ENCODE measurements at regions not wholly inside any gene's neighbourhood (a gene's known extent, or its start where the extent isn't known, plus 50 kb on each side); places are given as distances from the start of the nearest gene placed in this dataset.

GRCh38 chr2:147223119-147223518, 621.7 kb upstream of the ACVR2A start:
- peaks cover 7% of the 10 kb centered on the region; the same call in 1 of the 2 replicates for H3K9me3 ChIP-seq (ENCODE audit: control insufficient read depth, insufficient read depth, low read depth, low read length)
- H3K9ac ChIP-seq (ENCODE audit: low read length), result no peak overlapping the region
- no peak overlapping the region for H3K4me3 ChIP-seq (ENCODE audit: low read depth, low read length)
- no peak overlapping the region for H3K27ac ChIP-seq (ENCODE audit: low read depth, low read length)
- no peaks in the 10 kb centered on the region; the same call in 1 of the 2 replicates for H3K4me1 ChIP-seq (ENCODE audit: control insufficient read depth, insufficient read depth, low read length)
- no peaks in the 10 kb centered on the region for H3K27me3 ChIP-seq (ENCODE audit: control insufficient read depth, insufficient read depth, low read length)
- H3K36me3 ChIP-seq (ENCODE audit: control insufficient read depth, insufficient read depth, low read length), result no peaks in the 10 kb centered on the region

GRCh38 chr2:147222506-147222905, 622.3 kb upstream of the ACVR2A start:
- Histone ChIP-seq H3K4me1 (ENCODE audit: control insufficient read depth, insufficient read depth, low read length) (no peaks in the 10 kb centered on the region; the same call in 1 of the 2 replicates), H3K9ac (ENCODE audit: low read length) (no peak overlapping the region), H3K36me3 (ENCODE audit: control insufficient read depth, insufficient read depth, low read length) (no peaks in the 10 kb centered on the region), H3K4me3 (ENCODE audit: low read depth, low read length) (no peak overlapping the region), H3K27ac (ENCODE audit: low read depth, low read length) (no peak overlapping the region), H3K9me3 (ENCODE audit: control insufficient read depth, insufficient read depth, low read depth, low read length) (peaks cover 10% of the 10 kb centered on the region; the same call in 1 of the 2 replicates), H3K27me3 (ENCODE audit: control insufficient read depth, insufficient read depth, low read length) (no peaks in the 10 kb centered on the region)

- Histone ChIP-seq H3K27ac (ENCODE audit: low read depth, low read length) (no peak overlapping the region), H3K4me3 (ENCODE audit: low read depth, low read length) (no peak overlapping the region), H3K27me3 (ENCODE audit: control insufficient read depth, insufficient read depth, low read length) (no peaks in the 10 kb centered on the region), H3K9me3 (ENCODE audit: control insufficient read depth, insufficient read depth, low read depth, low read length) (peaks cover 3% of the 10 kb centered on the region; the same call in 1 of the 2 replicates), H3K36me3 (ENCODE audit: control insufficient read depth, insufficient read depth, low read length) (no peaks in the 10 kb centered on the region), H3K9ac (ENCODE audit: low read length) (no peak overlapping the region), H3K4me1 (ENCODE audit: control insufficient read depth, insufficient read depth, low read length) (no peaks in the 10 kb centered on the region)
Measured at GRCh38 chr2:147214914-147215313, 629.9 kb upstream of the ACVR2A start.

- no peaks in the 10 kb centered on the region for H3K27me3 ChIP-seq (ENCODE audit: control insufficient read depth, insufficient read depth, low read length)
- no peak overlapping the region for H3K4me3 ChIP-seq (ENCODE audit: low read depth, low read length)
- no peaks in the 10 kb centered on the region for H3K4me1 ChIP-seq (ENCODE audit: control insufficient read depth, insufficient read depth, low read length)
- no peak overlapping the region for H3K27ac ChIP-seq (ENCODE audit: low read depth, low read length)
- H3K9ac ChIP-seq (ENCODE audit: low read length), result no peak overlapping the region
- no peaks in the 10 kb centered on the region for H3K36me3 ChIP-seq (ENCODE audit: control insufficient read depth, insufficient read depth, low read length)
- 0 out of 2 replicates have a peak, but pooled peaks cover 2% of the 10 kb centered on the region for H3K9me3 ChIP-seq (ENCODE audit: control insufficient read depth, insufficient read depth, low read depth, low read length)
Measured at GRCh38 chr2:147211484-147211883, 633.3 kb upstream of the ACVR2A start.

- H3K9ac ChIP-seq (ENCODE audit: low read length), result no peak overlapping the region
- no peaks in the 10 kb centered on the region for H3K27me3 ChIP-seq (ENCODE audit: control insufficient read depth, insufficient read depth, low read length)
- H3K27ac ChIP-seq (ENCODE audit: low read depth, low read length), result no peak overlapping the region
- H3K36me3 ChIP-seq (ENCODE audit: control insufficient read depth, insufficient read depth, low read length), result no peaks in the 10 kb centered on the region
- peaks cover 11% of the 10 kb centered on the region for H3K4me1 ChIP-seq (ENCODE audit: control insufficient read depth, insufficient read depth, low read length)
- H3K4me3 ChIP-seq (ENCODE audit: low read depth, low read length), result no peak overlapping the region
- peaks cover 14% of the 10 kb centered on the region for H3K9me3 ChIP-seq (ENCODE audit: control insufficient read depth, insufficient read depth, low read depth, low read length)
Measured at GRCh38 chr2:147204102-147204501, 640.7 kb upstream of the ACVR2A start.

- H3K36me3 ChIP-seq (ENCODE audit: control insufficient read depth, insufficient read depth, low read length), result no peaks in the 10 kb centered on the region
- no peak overlapping the region for H3K9ac ChIP-seq (ENCODE audit: low read length)
- no peak overlapping the region for H3K4me3 ChIP-seq (ENCODE audit: low read depth, low read length)
- no peaks in the 10 kb centered on the region for H3K9me3 ChIP-seq (ENCODE audit: control insufficient read depth, insufficient read depth, low read depth, low read length)
- H3K27me3 ChIP-seq (ENCODE audit: control insufficient read depth, insufficient read depth, low read length), result no peaks in the 10 kb centered on the region
- H3K27ac ChIP-seq (ENCODE audit: low read depth, low read length), result no peak overlapping the region
- H3K4me1 ChIP-seq (ENCODE audit: control insufficient read depth, insufficient read depth, low read length), result peaks cover 32% of the 10 kb centered on the region
Measured at GRCh38 chr2:147198651-147199171, 646.1 kb upstream of the ACVR2A start.

- H3K4me3 ChIP-seq (ENCODE audit: low read depth, low read length), result no peak overlapping the region
- peaks cover 32% of the 10 kb centered on the region for H3K4me1 ChIP-seq (ENCODE audit: control insufficient read depth, insufficient read depth, low read length)
- no peaks in the 10 kb centered on the region for H3K9me3 ChIP-seq (ENCODE audit: control insufficient read depth, insufficient read depth, low read depth, low read length)
- H3K27me3 ChIP-seq (ENCODE audit: control insufficient read depth, insufficient read depth, low read length), result no peaks in the 10 kb centered on the region
- no peak overlapping the region for H3K9ac ChIP-seq (ENCODE audit: low read length)
- H3K36me3 ChIP-seq (ENCODE audit: control insufficient read depth, insufficient read depth, low read length), result no peaks in the 10 kb centered on the region
- no peak overlapping the region for H3K27ac ChIP-seq (ENCODE audit: low read depth, low read length)
Measured at GRCh38 chr2:147197754-147198483, 646.9 kb upstream of the ACVR2A start.

GRCh38 chr2:147182260-147182659, 662.6 kb upstream of the ACVR2A start:
- 0 out of 2 replicates have a peak, but pooled peaks cover 5% of the 10 kb centered on the region for H3K4me1 ChIP-seq (ENCODE audit: control insufficient read depth, insufficient read depth, low read length)
- no peaks in the 10 kb centered on the region for H3K27me3 ChIP-seq (ENCODE audit: control insufficient read depth, insufficient read depth, low read length)
- H3K36me3 ChIP-seq (ENCODE audit: control insufficient read depth, insufficient read depth, low read length), result no peaks in the 10 kb centered on the region
- no peak overlapping the region for H3K27ac ChIP-seq (ENCODE audit: low read depth, low read length)
- H3K9ac ChIP-seq (ENCODE audit: low read length), result no peak overlapping the region
- H3K9me3 ChIP-seq (ENCODE audit: control insufficient read depth, insufficient read depth, low read depth, low read length), result no peaks in the 10 kb centered on the region; the same call in 1 of the 2 replicates
- no peak overlapping the region for H3K4me3 ChIP-seq (ENCODE audit: low read depth, low read length)

- H3K9me3 ChIP-seq (ENCODE audit: control insufficient read depth, insufficient read depth, low read depth, low read length), result no peaks in the 10 kb centered on the region; the same call in 1 of the 2 replicates
Measured at GRCh38 chr2:147181351-147182029, 663.3 kb upstream of the ACVR2A start.

GRCh38 chr2:147177071-147177857, 667.6 kb upstream of the ACVR2A start:
- Histone ChIP-seq H3K27ac (ENCODE audit: low read depth, low read length) (no peak overlapping the region), H3K9ac (ENCODE audit: low read length) (no peak overlapping the region), H3K4me1 (ENCODE audit: control insufficient read depth, insufficient read depth, low read length) (peaks cover 21% of the 10 kb centered on the region)

More at GRCh38 chr2:147181351-147182029, 663.3 kb upstream of the ACVR2A start:
- H3K27ac ChIP-seq (ENCODE audit: low read depth, low read length), result no peak overlapping the region
- H3K4me1 ChIP-seq (ENCODE audit: control insufficient read depth, insufficient read depth, low read length), result 0 out of 2 replicates have a peak, but pooled peaks cover 5% of the 10 kb centered on the region
- no peaks in the 10 kb centered on the region for H3K27me3 ChIP-seq (ENCODE audit: control insufficient read depth, insufficient read depth, low read length)
- no peak overlapping the region for H3K9ac ChIP-seq (ENCODE audit: low read length)
- no peaks in the 10 kb centered on the region for H3K36me3 ChIP-seq (ENCODE audit: control insufficient read depth, insufficient read depth, low read length)
- H3K4me3 ChIP-seq (ENCODE audit: low read depth, low read length), result no peak overlapping the region

More at GRCh38 chr2:147177071-147177857, 667.6 kb upstream of the ACVR2A start:
- Histone ChIP-seq H3K9me3 (ENCODE audit: control insufficient read depth, insufficient read depth, low read depth, low read length) (no peaks in the 10 kb centered on the region; the same call in 1 of the 2 replicates), H3K27me3 (ENCODE audit: control insufficient read depth, insufficient read depth, low read length) (no peaks in the 10 kb centered on the region), H3K36me3 (ENCODE audit: control insufficient read depth, insufficient read depth, low read length) (no peaks in the 10 kb centered on the region), H3K4me3 (ENCODE audit: low read depth, low read length) (no peak overlapping the region)

All from HUES6 (cell line).